Heart left ventricle (tissue), 16 donors: ENCODE measurements at regions not wholly inside any gene's neighbourhood (a gene's known extent, or its start where the extent isn't known, plus 50 kb on each side); places are given as distances from the start of the nearest gene placed in this dataset.

Experiments
- ATAC-seq, 4 donors: fragments of 200-7000 bp; cut with Tn5 transposase; one replicate each; pipeline ENCODE4 v1.9.1; 2020 to 2022; ENCODE audit warnings: moderate library complexity in 4 of 4, mild to moderate bottlenecking in 3 of 4, moderate number of reproducible peaks in 1 of 4
- DNase-seq, 5 donors: peaks; one replicate each; pipeline ENCODE4 v3.0.0-alpha.2; 2020
- H3K27ac ChIP-seq, 12 donors: fragments of 200-600 bp; sonication (generic) in 4 of 12; one replicate each; pipeline versions ENCODE4 v1.5.0 to v1.8.0; 2016 to 2022; ENCODE audit warnings: mild to moderate bottlenecking in 2 of 12
- H3K27me3 ChIP-seq, 9 donors: fragments of 200-600 bp; sonication (generic) in 2 of 9; one replicate each; pipeline versions ENCODE4 v1.5.1 to v1.8.0; 2016 to 2022; ENCODE audit warnings: mild to moderate bottlenecking in 3 of 9
- H3K36me3 ChIP-seq, 9 donors: fragments of 200-600 bp; sonication (generic) in 2 of 9; one replicate each; pipeline versions ENCODE4 v1.5.0 to v1.8.0; 2018 to 2022; ENCODE audit warnings: mild to moderate bottlenecking in 2 of 9
- H3K4me1 ChIP-seq, 12 donors: fragments of 200-600 bp; sonication (generic) in 4 of 12; one replicate each; pipeline versions ENCODE4 v1.5.0 to v1.8.0; 2016 to 2022; ENCODE audit warnings: mild to moderate bottlenecking in 3 of 12
- H3K4me3 ChIP-seq, 12 donors: fragments of 200-600 bp; sonication (generic) in 4 of 12; one replicate each; pipeline versions ENCODE4 v1.5.0 to v1.8.0; 2017 to 2022; ENCODE audit warnings: mild to moderate bottlenecking in 9 of 12, moderate library complexity in 4 of 12
- H3K9me3 ChIP-seq, 12 donors: fragments of 200-600 bp; sonication (generic) in 4 of 12; one replicate each; pipeline versions ENCODE4 v1.5.0 to v1.8.0; 2016 to 2022; ENCODE audit warnings: mild to moderate bottlenecking in 1 of 12
- CTCF ChIP-seq, 12 donors: fragments of 200-600 bp; sonication (generic) in 4 of 12; IDR thresholded peaks; one replicate each; pipeline versions ENCODE4 v1.5.0 to v1.8.0; 2018 to 2022; ENCODE audit warnings: antibody characterized with exemption in 12 of 12, mild to moderate bottlenecking in 5 of 12
- POLR2A ChIP-seq, 2 donors: fragments of 450-650 bp; IDR thresholded peaks; one replicate each; pipeline ENCODE4 v1.6.1; 2017; ENCODE audit warnings: antibody characterized with exemption in 2 of 2, mild to moderate bottlenecking in 2 of 2, moderate library complexity in 2 of 2
- WGBS, 4 donors: extraction: QIAGEN DNeasy Blood & Tissue Kit in 2 of 4; methylation state at CpG; one replicate each; pipeline versions ENCODE4 v1.1.5 to v1.1.7; 2013 to 2018; 5-methylcytosine and 5-hydroxymethylcytosine counted together
- intact Hi-C, 10 donors: fragments of 100-400 bp; cut with DNase I; formaldehyde crosslinking; loops; one replicate each; pipeline versions ENCODE4 v1.11.1 to v1.14.2; 2022
- donor health status: ischemic (EF 13 %, LVEDD 7.1; RV severe dilation, severe dysfunction).
- donor health status: healthy with polysubstance abuse.
- donor health status: DM: no; HTN: yes; CAD: no.
- donor health status: DM: no; HTN: no; CAD: no.
- donor health status: ischemic (EF 25% LVEDD 6.9; RV normal size, moderate dysfunction).
- donor health status: ischemic (EF 25% LVEDD 5.7; RV mildly dilated, moderate dysfunction).
- donor health status: healthy.
- donor health status: DM: yes; HTN: yes; CAD: no.
- donor health status: ischemic (EF 35%, LVEDD 5.7; RV mildly dilated, moderate dysfunction).
- donor health status: nonischemic (EF 11% LVEDD 7.7; RV severe dilation, severe dysfunction).
- donor health status: DM: yes; HTN: yes; CAD: no.
- donor health status: PGD.
- donor health status: ischemic (EF 29% LVEDD 5.4; RV normal size, mild dysfunction).
- donor health status: nonischemic (EF 23%, LVEDD 6.1; RV moderate dilation, normal function).

- no peak overlapping the region for H3K4me3 ChIP-seq
- intact Hi-C loops, result no loop called here
- ATAC-seq (no peak), DNase-seq (no peak)
- TF ChIP-seq CTCF (IDR thresholded peaks at IDR 0.05) (no peak), POLR2A (IDR thresholded peaks at IDR 0.05) (no peak)
- WGBS, 4 donors, result 85 to 93% (median 90%) methylated on average over 3 of the region's 3 CpGs
- H3K27ac ChIP-seq, result peak overlapping the region in 4 of 12 donors; percentile 27 to 62 (median 48)
- peaks cover 0 to 9% (median 0%) of the 10 kb centered on the region in 9 donors for H3K27me3 ChIP-seq
- H3K36me3 ChIP-seq, result no peaks in the 10 kb centered on the region
- no peaks in the 10 kb centered on the region for H3K9me3 ChIP-seq
- peaks cover 0 to 35% (median 0%) of the 10 kb centered on the region in 12 donors for H3K4me1 ChIP-seq
Measured at GRCh38 chr14:24694680-24695079, 60.7 kb upstream of the GZMB start.

- Histone ChIP-seq H3K27ac (peak overlapping the region in 1 of 12 donors; percentile 62), H3K9me3 (no peaks in the 10 kb centered on the region), H3K4me3 (no peak overlapping the region), H3K36me3 (no peaks in the 10 kb centered on the region), H3K4me1 (peaks cover 0 to 31% (median 0%) of the 10 kb centered on the region in 12 donors), H3K27me3 (peaks cover 0 to 16% (median 0%) of the 10 kb centered on the region in 9 donors)
- intact Hi-C loops, result no loop called here
- TF ChIP-seq CTCF (IDR thresholded peaks at IDR 0.05) (no peak), POLR2A (IDR thresholded peaks at IDR 0.05) (no peak)
- no peak for ATAC-seq
- no peak for DNase-seq
- 53 to 71% (median 55%) methylated on average over 2 of the region's 2 CpGs for WGBS, 4 donors
Measured at GRCh38 chr14:24693983-24694382, 60.0 kb upstream of the GZMB start.

GRCh38 chr14:24693353-24693737, 59.4 kb upstream of the GZMB start:
- intact Hi-C loops, result no loop called here
- WGBS, 4 donors, result 72 to 80% (median 75%) methylated on average over 3 of the region's 3 CpGs
- peaks cover 0 to 20% (median 0%) of the 10 kb centered on the region in 9 donors for H3K27me3 ChIP-seq
- no peak overlapping the region for H3K4me3 ChIP-seq
- H3K4me1 ChIP-seq, result peaks cover 0 to 27% (median 0%) of the 10 kb centered on the region in 12 donors
- DNase-seq (no peak), ATAC-seq (no peak)
- peak overlapping the region in 1 of 12 donors; percentile 62 for H3K27ac ChIP-seq
- H3K9me3 ChIP-seq, result no peaks in the 10 kb centered on the region
- TF ChIP-seq CTCF (IDR thresholded peaks at IDR 0.05), result no peak
- TF ChIP-seq POLR2A (IDR thresholded peaks at IDR 0.05), result no peak
- H3K36me3 ChIP-seq, result no peaks in the 10 kb centered on the region

GRCh38 chr14:24692382-24693352, 58.7 kb upstream of the GZMB start:
- Histone ChIP-seq H3K36me3 (no peaks in the 10 kb centered on the region), H3K9me3 (no peaks in the 10 kb centered on the region), H3K4me1 (peaks cover 0 to 27% (median 0%) of the 10 kb centered on the region in 12 donors), H3K4me3 (no peak overlapping the region), H3K27ac (peak overlapping the region in 1 of 12 donors; percentile 62), H3K27me3 (peaks cover 0 to 22% (median 0%) of the 10 kb centered on the region in 9 donors)
- intact Hi-C loops, result no loop called here
- TF ChIP-seq CTCF (IDR thresholded peaks at IDR 0.05) (no peak), POLR2A (IDR thresholded peaks at IDR 0.05) (no peak)
- DNase-seq (no peak), ATAC-seq (no peak)
- 68 to 81% (median 74%) methylated on average over 11 of the region's 11 CpGs for WGBS, 4 donors
